ENCODE measurements at regions not wholly inside any gene's neighbourhood (a gene's known extent, or its start where the extent isn't known, plus 50 kb on each side); places are given as distances from the start of the nearest gene placed in this dataset.
"Not testable (repeated sequence)": the region's sequence is repeated elsewhere in the genome, so short reads cannot be mapped to it uniquely, and the experiment has no call there.

DNA sequence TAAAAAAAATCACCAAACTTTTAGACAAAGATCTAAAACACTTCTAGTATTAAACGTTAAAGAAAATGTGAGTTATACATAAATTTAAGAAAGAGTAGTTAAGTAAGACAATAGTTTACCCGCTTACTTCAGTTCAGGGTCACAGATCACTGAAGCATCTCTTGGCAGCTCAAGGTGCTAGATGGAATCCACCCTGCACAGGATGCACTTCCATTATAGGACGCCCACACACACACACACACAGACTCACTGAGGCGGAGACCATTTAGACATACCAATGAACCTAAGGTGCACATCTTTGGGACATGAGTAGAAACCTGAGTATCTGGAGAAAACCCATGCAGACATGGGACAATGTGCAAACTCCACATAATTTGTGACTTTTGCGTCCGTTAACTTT is 630.6 kb upstream of the ZNF804A start:
- Histone ChIP-seq H3K9me3 (ENCODE audit: control insufficient read depth, low read depth, low read length) (no peaks in the 10 kb centered on the region), H3K4me1 (ENCODE audit: control insufficient read depth, low read depth, low read length) (no peaks in the 10 kb centered on the region), H3K27ac (ENCODE audit: low read length) (no peak overlapping the region), H3K27me3 (ENCODE audit: control insufficient read depth, insufficient read depth, low read length) (no peaks in the 10 kb centered on the region), H3K4me3 (ENCODE audit: low read length) (no peak overlapping the region), H3K36me3 (ENCODE audit: control insufficient read depth, low read depth, low read length) (no peaks in the 10 kb centered on the region), H3K9ac (ENCODE audit: low read length) (no peak overlapping the region)

DNA sequence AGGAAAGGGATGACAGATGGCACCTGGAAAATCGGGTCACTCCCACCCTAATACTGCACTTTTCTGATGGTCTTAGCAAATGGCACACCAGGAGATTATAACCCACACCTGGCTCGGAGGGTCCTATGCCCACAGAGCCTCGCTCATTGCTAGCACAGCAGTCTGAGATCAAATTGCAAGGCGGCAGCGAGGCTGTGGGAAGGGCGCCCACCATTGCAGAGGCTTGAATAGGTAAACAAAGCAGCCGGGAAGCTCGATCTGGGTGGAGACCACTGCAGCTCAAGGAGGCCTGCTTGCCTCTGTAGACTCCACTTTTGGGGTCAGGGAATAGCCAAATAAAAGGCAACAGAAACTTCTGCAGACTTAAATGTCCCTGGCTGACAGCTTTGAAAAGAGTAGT is 622.7 kb upstream of the ZNF804A start:
- H3K36me3 ChIP-seq (ENCODE audit: control insufficient read depth, low read depth, low read length); H3K27ac ChIP-seq (ENCODE audit: low read length); H3K27me3 ChIP-seq (ENCODE audit: control insufficient read depth, insufficient read depth, low read length); H3K9me3 ChIP-seq (ENCODE audit: control insufficient read depth, low read depth, low read length); H3K4me1 ChIP-seq (ENCODE audit: control insufficient read depth, low read depth, low read length); H3K9ac ChIP-seq (ENCODE audit: low read length); H3K4me3 ChIP-seq (ENCODE audit: low read length): not testable (repeated sequence)

DNA sequence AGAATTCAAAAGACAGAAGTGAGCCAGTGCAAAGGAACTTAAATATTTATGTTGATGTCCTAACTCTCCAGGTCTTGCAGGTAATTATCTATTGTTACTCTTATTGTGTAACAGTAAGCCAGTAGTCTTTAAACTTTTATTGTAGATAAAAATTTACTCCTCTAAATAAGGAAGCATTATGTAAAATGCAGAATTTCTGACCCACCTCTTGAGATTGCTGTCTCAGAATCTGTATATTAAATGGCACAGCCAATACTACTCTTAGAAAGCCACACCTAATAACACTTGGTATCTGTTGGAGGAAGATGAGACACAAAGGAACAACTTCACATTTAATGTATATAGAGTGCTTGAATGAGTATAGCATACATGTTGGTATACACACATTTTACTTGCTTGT is 613.5 kb upstream of the ZNF804A start:
- H3K27me3 ChIP-seq (ENCODE audit: control insufficient read depth, insufficient read depth, low read length) = no peaks in the 10 kb centered on the region
- no peak overlapping the region for H3K9ac ChIP-seq (ENCODE audit: low read length)
- no peaks in the 10 kb centered on the region for H3K4me1 ChIP-seq (ENCODE audit: control insufficient read depth, low read depth, low read length)
- H3K4me3 ChIP-seq (ENCODE audit: low read length) = no peak overlapping the region
- H3K9me3 ChIP-seq (ENCODE audit: control insufficient read depth, low read depth, low read length) = no peaks in the 10 kb centered on the region
- H3K27ac ChIP-seq (ENCODE audit: low read length) = no peak overlapping the region
- H3K36me3 ChIP-seq (ENCODE audit: control insufficient read depth, low read depth, low read length) = no peaks in the 10 kb centered on the region

DNA sequence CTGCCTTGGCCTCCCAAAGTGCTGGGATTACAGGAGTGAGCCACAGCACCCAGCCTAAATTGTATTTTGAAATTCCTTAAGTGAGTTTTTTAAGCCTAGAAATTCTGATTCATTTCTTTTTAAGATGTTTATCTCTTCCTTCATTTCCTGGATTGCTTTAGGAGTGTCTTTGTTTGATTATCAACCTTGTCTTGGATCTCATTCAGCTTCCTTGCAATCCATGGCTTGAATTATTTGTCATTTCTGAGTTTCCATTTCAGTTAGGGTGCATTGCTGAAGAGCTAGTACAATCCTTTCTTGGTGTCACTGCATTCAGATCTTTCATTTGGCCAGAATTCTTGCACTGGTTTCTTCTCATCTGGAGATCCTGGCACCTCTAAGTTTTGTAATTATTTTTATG is 606.4 kb upstream of the ZNF804A start:
- Histone ChIP-seq H3K27me3 (ENCODE audit: control insufficient read depth, insufficient read depth, low read length) (no peaks in the 10 kb centered on the region), H3K27ac (ENCODE audit: low read length) (no peak overlapping the region), H3K4me3 (ENCODE audit: low read length) (no peak overlapping the region), H3K9ac (ENCODE audit: low read length) (no peak overlapping the region), H3K4me1 (ENCODE audit: control insufficient read depth, low read depth, low read length) (peaks cover 8% of the 10 kb centered on the region), H3K36me3 (ENCODE audit: control insufficient read depth, low read depth, low read length) (no peaks in the 10 kb centered on the region), H3K9me3 (ENCODE audit: control insufficient read depth, low read depth, low read length) (no peaks in the 10 kb centered on the region)

- Histone ChIP-seq H3K4me1 (ENCODE audit: control insufficient read depth, low read depth, low read length) (peaks cover 17% of the 10 kb centered on the region), H3K27ac (ENCODE audit: low read length) (no peak overlapping the region)
Observed at GRCh38 chr2:183993052-183993451, 605.3 kb upstream of the ZNF804A start.

DNA sequence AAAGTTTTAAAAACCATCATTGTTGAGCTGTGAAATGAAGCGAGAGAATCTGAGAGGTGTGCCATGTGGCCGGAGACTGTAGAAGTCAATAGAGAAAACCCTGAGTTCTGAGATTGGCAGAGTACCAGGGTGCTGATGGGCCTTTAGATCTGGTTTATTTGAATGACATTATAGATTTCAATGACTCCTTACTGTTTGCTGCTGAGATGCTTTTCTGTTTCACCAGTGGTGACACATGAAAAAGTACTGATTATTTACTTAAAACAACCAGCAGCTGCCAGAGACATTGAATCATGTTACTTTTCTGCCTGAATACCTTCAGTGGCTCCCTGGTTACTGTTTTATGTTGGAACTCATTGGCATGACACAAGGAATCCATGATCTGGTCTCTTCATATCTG is 602.7 kb upstream of the ZNF804A start:
- Histone ChIP-seq H3K4me3 (ENCODE audit: low read length) (no peak overlapping the region), H3K36me3 (ENCODE audit: control insufficient read depth, low read depth, low read length) (no peaks in the 10 kb centered on the region), H3K9ac (ENCODE audit: low read length) (no peak overlapping the region), H3K27ac (ENCODE audit: low read length) (no peak overlapping the region), H3K4me1 (ENCODE audit: control insufficient read depth, low read depth, low read length) (peaks cover 26% of the 10 kb centered on the region), H3K27me3 (ENCODE audit: control insufficient read depth, insufficient read depth, low read length) (no peaks in the 10 kb centered on the region), H3K9me3 (ENCODE audit: control insufficient read depth, low read depth, low read length) (no peaks in the 10 kb centered on the region)

More at GRCh38 chr2:183993052-183993451, 605.3 kb upstream of the ZNF804A start:
- Histone ChIP-seq H3K9ac (ENCODE audit: low read length) (no peak overlapping the region), H3K9me3 (ENCODE audit: control insufficient read depth, low read depth, low read length) (no peaks in the 10 kb centered on the region), H3K27me3 (ENCODE audit: control insufficient read depth, insufficient read depth, low read length) (no peaks in the 10 kb centered on the region), H3K36me3 (ENCODE audit: control insufficient read depth, low read depth, low read length) (no peaks in the 10 kb centered on the region), H3K4me3 (ENCODE audit: low read length) (no peak overlapping the region)

GRCh38 chr2:183996825-183997793 is 601.2 kb upstream of the ZNF804A start:
- H3K9me3 ChIP-seq (ENCODE audit: control insufficient read depth, low read depth, low read length) = no peaks in the 10 kb centered on the region
- H3K27ac ChIP-seq (ENCODE audit: low read length) = no peak overlapping the region
- H3K4me1 ChIP-seq (ENCODE audit: control insufficient read depth, low read depth, low read length) = peaks cover 26% of the 10 kb centered on the region
- no peaks in the 10 kb centered on the region for H3K36me3 ChIP-seq (ENCODE audit: control insufficient read depth, low read depth, low read length)
- H3K9ac ChIP-seq (ENCODE audit: low read length) = no peak overlapping the region
- no peak overlapping the region for H3K4me3 ChIP-seq (ENCODE audit: low read length)
- no peaks in the 10 kb centered on the region for H3K27me3 ChIP-seq (ENCODE audit: control insufficient read depth, insufficient read depth, low read length)

DNA sequence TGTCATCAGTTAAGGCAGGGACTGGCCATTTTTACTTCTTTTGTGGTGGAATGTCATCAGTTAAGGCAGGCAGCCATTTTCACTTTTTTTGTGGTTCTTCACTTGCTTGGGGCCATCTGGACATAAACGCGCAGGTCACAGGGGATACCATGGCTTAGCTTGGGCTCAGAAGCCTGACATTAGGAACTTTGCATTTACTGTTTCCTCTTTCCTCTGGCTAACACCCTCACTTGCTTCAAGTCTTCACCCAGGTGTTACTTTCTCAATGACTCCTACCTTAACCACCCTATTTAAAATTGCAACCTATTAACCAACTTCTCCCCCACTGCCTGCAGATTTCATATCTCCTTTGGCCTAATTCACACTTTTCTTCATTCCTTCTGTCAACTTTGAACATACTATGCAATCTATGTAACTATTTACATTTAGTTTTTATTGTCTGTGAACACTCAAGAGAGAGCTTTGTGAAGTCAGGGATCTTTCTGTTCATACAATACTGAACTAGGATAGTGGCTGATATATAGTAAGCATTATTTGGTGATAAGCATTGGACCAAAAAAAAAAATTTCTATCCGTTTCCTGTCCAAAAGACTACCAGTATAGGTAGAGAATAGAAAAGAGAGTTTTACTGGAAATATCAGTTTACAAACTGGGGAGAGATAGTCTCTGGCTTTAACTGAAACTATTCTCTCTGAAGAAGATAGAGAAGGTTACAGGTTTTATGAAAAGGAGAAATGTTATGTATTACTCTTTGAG is 600.1 kb upstream of the ZNF804A start:
- H3K4me3 ChIP-seq (ENCODE audit: low read length) = no peak overlapping the region
- no peaks in the 10 kb centered on the region for H3K27me3 ChIP-seq (ENCODE audit: control insufficient read depth, insufficient read depth, low read length)
- no peaks in the 10 kb centered on the region for H3K9me3 ChIP-seq (ENCODE audit: control insufficient read depth, low read depth, low read length)
- H3K9ac ChIP-seq (ENCODE audit: low read length) = no peak overlapping the region
- H3K36me3 ChIP-seq (ENCODE audit: control insufficient read depth, low read depth, low read length) = no peaks in the 10 kb centered on the region
- H3K4me1 ChIP-seq (ENCODE audit: control insufficient read depth, low read depth, low read length) = peaks cover 26% of the 10 kb centered on the region
- H3K27ac ChIP-seq (ENCODE audit: low read length) = no peak overlapping the region

DNA sequence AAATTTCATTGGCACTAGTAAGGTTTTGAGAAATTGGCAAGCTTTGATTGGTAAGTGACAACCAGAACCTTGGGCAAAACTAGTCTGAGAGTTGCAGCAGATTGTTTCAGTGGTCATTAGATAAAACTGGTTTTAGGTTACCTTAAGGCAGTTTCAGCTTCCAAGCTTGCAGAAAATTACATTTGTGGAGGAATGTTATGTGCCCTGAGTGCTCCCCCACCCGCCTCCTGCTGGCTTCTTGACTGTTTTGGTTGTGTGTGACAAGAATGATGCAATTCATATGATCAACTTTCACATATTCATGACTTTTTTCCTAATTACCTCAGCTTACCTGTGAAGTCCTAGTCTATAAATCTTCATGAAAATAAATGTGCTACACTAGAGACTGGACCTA is 599.5 kb upstream of the ZNF804A start:
- no peak overlapping the region for H3K4me3 ChIP-seq (ENCODE audit: low read length)

DNA sequence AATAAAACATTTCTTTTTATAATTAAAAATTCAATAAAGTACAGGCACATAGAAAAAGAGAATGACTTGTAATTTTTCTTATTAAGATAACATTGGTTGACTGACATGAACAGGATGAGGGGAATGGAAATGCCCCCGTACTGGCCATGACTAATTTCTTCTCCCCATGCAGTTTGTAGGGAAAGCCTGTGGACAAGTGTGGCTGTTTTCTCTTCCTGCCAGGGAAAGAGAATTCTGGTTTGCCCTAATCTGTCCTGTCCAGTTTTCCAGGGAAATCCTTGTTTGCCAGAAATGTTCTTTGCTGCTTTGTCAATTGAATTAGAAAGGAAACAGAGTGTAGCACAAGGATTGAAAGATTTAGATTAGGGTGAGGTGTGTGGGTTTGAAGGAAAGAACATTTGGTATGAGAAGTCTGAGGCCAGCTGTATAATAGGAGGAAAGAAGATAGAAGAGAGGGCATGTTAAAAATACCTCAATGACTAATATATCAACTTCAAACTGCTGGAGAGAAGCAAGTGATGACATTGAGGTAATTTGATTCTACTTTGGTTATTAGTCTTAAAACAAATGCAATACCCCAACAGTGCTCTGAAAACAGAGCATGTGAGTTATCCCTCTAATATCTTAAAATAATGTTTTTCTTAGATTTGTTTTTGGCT is 593.9 kb upstream of the ZNF804A start:
- no peaks in the 10 kb centered on the region for H3K27me3 ChIP-seq (ENCODE audit: control insufficient read depth, insufficient read depth, low read length)
- no peaks in the 10 kb centered on the region for H3K4me1 ChIP-seq (ENCODE audit: control insufficient read depth, low read depth, low read length)
- H3K9ac ChIP-seq (ENCODE audit: low read length) = no peak overlapping the region
- H3K4me3 ChIP-seq (ENCODE audit: low read length) = no peak overlapping the region
- H3K9me3 ChIP-seq (ENCODE audit: control insufficient read depth, low read depth, low read length) = no peaks in the 10 kb centered on the region
- no peak overlapping the region for H3K27ac ChIP-seq (ENCODE audit: low read length)
- no peaks in the 10 kb centered on the region for H3K36me3 ChIP-seq (ENCODE audit: control insufficient read depth, low read depth, low read length)

More for the DNA sequence above, 599.5 kb upstream of the ZNF804A start:
- H3K4me1 ChIP-seq (ENCODE audit: control insufficient read depth, low read depth, low read length) = peaks cover 26% of the 10 kb centered on the region
- H3K27ac ChIP-seq (ENCODE audit: low read length) = no peak overlapping the region
- H3K27me3 ChIP-seq (ENCODE audit: control insufficient read depth, insufficient read depth, low read length) = no peaks in the 10 kb centered on the region
- no peak overlapping the region for H3K9ac ChIP-seq (ENCODE audit: low read length)
- no peaks in the 10 kb centered on the region for H3K36me3 ChIP-seq (ENCODE audit: control insufficient read depth, low read depth, low read length)
- no peaks in the 10 kb centered on the region for H3K9me3 ChIP-seq (ENCODE audit: control insufficient read depth, low read depth, low read length)

DNA sequence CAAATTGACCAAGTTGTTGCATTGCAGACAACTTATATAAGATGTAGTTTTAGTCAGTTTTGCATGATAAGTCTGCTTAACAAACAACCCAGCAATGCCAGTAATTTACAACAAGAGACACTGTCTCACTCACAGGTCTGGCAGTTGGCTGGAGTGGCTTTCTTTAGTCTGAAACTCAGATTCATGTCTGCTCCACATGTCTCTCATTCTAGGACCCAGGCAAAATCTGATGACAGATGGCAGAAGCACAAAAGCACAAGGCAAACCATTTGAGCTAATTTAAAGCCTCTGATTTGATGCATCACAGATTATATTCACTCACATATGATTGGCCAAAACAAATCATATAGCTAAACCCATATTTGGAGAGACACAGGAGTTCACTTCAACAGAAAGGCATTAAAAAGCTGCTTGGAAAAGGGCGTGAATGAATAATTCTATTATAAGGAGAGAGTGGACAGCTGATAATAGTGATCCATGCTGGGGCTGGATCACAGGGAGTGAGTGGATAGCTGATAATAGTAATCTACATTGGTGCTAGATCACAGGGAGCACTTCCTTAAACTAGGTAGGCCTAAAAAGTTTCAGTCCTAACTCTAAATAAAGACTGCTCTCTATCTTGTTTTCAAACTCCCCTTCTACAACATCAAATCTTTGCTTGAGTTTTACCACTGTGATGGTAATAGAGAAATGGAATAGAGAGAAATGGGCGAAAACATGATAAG is 593.2 kb upstream of the ZNF804A start:
- Histone ChIP-seq H3K4me1 (ENCODE audit: control insufficient read depth, low read depth, low read length) (no peaks in the 10 kb centered on the region), H3K36me3 (ENCODE audit: control insufficient read depth, low read depth, low read length) (no peaks in the 10 kb centered on the region), H3K27ac (ENCODE audit: low read length) (no peak overlapping the region), H3K4me3 (ENCODE audit: low read length) (no peak overlapping the region), H3K27me3 (ENCODE audit: control insufficient read depth, insufficient read depth, low read length) (no peaks in the 10 kb centered on the region), H3K9ac (ENCODE audit: low read length) (no peak overlapping the region), H3K9me3 (ENCODE audit: control insufficient read depth, low read depth, low read length) (no peaks in the 10 kb centered on the region)

All from iPS-18a (cell line).